H9 (cell line): ENCODE measurements at regions not wholly inside any gene's neighbourhood (a gene's known extent, or its start where the extent isn't known, plus 50 kb on each side); places are given as distances from the start of the nearest gene placed in this dataset.

ENCODE experiments used
- DNase-seq: peaks from one replicate; pipeline ENCODE4 v3.0.0-alpha.2; 2017
- H2AFZ ChIP-seq: one replicate; pipeline ENCODE4 v1.6.1; 2013; ENCODE audit warnings: mild to moderate bottlenecking, low read length, control low read depth, moderate library complexity
- H2AK5ac ChIP-seq: 2 replicates; pipeline ENCODE4 v1.6.1; 2013; ENCODE audit warnings: low read length, control low read depth, mixed read lengths; ENCODE audit not compliant: insufficient read length
- H2BK120ac ChIP-seq: one replicate; pipeline ENCODE4 v1.6.1; 2013; ENCODE audit warnings: low read depth, mild to moderate bottlenecking, low read length, control low read depth, inconsistent platforms; ENCODE audit not compliant: poor library complexity, severe bottlenecking
- H2BK12ac ChIP-seq: 2 replicates; pipeline ENCODE4 v1.6.1; 2013; ENCODE audit warnings: low read length, control low read depth, mixed read lengths, low read depth; ENCODE audit not compliant: insufficient read length
- H2BK15ac ChIP-seq: 2 replicates; pipeline ENCODE4 v1.6.1; 2013; ENCODE audit warnings: low read depth, low read length, control low read depth
- H2BK20ac ChIP-seq: one replicate; pipeline ENCODE4 v1.6.1; 2013; ENCODE audit warnings: low read depth, mild to moderate bottlenecking, low read length, control low read depth, inconsistent platforms; ENCODE audit not compliant: poor library complexity, severe bottlenecking
- H2BK5ac ChIP-seq: 2 replicates; pipeline ENCODE4 v1.6.1; 2013; ENCODE audit warnings: low read length, control low read depth, mixed read lengths; ENCODE audit not compliant: insufficient read length
- H3K14ac ChIP-seq: 2 replicates; pipeline ENCODE4 v1.6.1; 2013; ENCODE audit warnings: low read length, control low read depth; ENCODE audit not compliant: insufficient read depth
- H3K18ac ChIP-seq: 2 replicates; pipeline ENCODE4 v1.6.1; 2013; ENCODE audit warnings: low read depth, mild to moderate bottlenecking, mixed read lengths, low read length, control low read depth; ENCODE audit not compliant: insufficient read length
- H3K23ac ChIP-seq: 2 replicates; pipeline ENCODE4 v1.6.1; 2013; ENCODE audit warnings: low read length, control low read depth, mixed read lengths, low read depth; ENCODE audit not compliant: insufficient read length
- H3K23me2 ChIP-seq: 2 replicates; pipeline ENCODE4 v1.6.1; 2013; ENCODE audit warnings: low read depth, mild to moderate bottlenecking, mixed read lengths, low read length, control low read depth; ENCODE audit not compliant: insufficient read length, poor library complexity, severe bottlenecking
- H3K27ac ChIP-seq: 2 replicates; pipeline ENCODE4 v1.5.1; 2013; ENCODE audit warnings: low read length, control low read depth, mixed read lengths, low read depth; ENCODE audit not compliant: insufficient read length
- H3K27me3 ChIP-seq: 2 replicates; pipeline ENCODE4 v1.6.1; 2013; ENCODE audit warnings: low read length, control low read depth, inconsistent platforms; ENCODE audit not compliant: insufficient read depth
- H3K4ac ChIP-seq: 2 replicates; pipeline ENCODE4 v1.6.1; 2013; ENCODE audit warnings: low read depth, mild to moderate bottlenecking, control low read depth, inconsistent platforms, low read length, moderate library complexity
- H3K4me1 ChIP-seq: 2 replicates; pipeline ENCODE4 v1.6.1; 2013; ENCODE audit warnings: low read length, control low read depth, inconsistent platforms; ENCODE audit not compliant: insufficient read depth
- H3K4me2 ChIP-seq: 2 replicates; pipeline ENCODE4 v1.6.1; 2013; ENCODE audit warnings: low read length, control low read depth, mixed read lengths; ENCODE audit not compliant: insufficient read length, insufficient read depth
- H3K56ac ChIP-seq: 2 replicates; pipeline ENCODE4 v1.6.1; 2013; ENCODE audit warnings: low read depth, mild to moderate bottlenecking, mixed read lengths, low read length, control low read depth; ENCODE audit not compliant: insufficient read length
- H3K79me1 ChIP-seq: 2 replicates; pipeline ENCODE4 v1.6.1; 2013; ENCODE audit warnings: low read depth, mild to moderate bottlenecking, moderate library complexity, low read length, control low read depth, inconsistent platforms; ENCODE audit not compliant: insufficient read depth, poor library complexity, severe bottlenecking
- H3K79me2 ChIP-seq: 2 replicates; pipeline ENCODE4 v1.6.1; 2013; ENCODE audit warnings: low read length, control low read depth, inconsistent platforms; ENCODE audit not compliant: insufficient read depth
- H3K9ac ChIP-seq: 2 replicates; pipeline ENCODE4 v1.6.1; 2013; ENCODE audit warnings: low read length, control low read depth, mixed read lengths; ENCODE audit not compliant: insufficient read length; ENCODE audit errors: extremely low read depth
- H3K9me3 ChIP-seq: one replicate; pipeline ENCODE4 v1.6.1; 2013; ENCODE audit warnings: low read depth, low read length, inconsistent platforms; ENCODE audit not compliant: control insufficient read depth
- H3T11ph ChIP-seq: one replicate; pipeline ENCODE4 v1.6.1; 2013; ENCODE audit warnings: mild to moderate bottlenecking, low read length, control low read depth, inconsistent platforms
- H4K20me1 ChIP-seq: one replicate; pipeline ENCODE4 v1.6.1; 2013; ENCODE audit not compliant: control insufficient read depth, insufficient read length, insufficient read depth
- H4K5ac ChIP-seq: 2 replicates; pipeline ENCODE4 v1.6.1; 2013; ENCODE audit warnings: low read depth, mild to moderate bottlenecking, mixed read lengths, low read length, control low read depth; ENCODE audit not compliant: insufficient read length
- H4K8ac ChIP-seq: replicated peaks from 2 replicates; pipeline ENCODE4 v1.6.1; 2013; ENCODE audit warnings: low read length, control low read depth, mixed read lengths, low read depth; ENCODE audit not compliant: insufficient read length
- H4K91ac ChIP-seq: 2 replicates; pipeline ENCODE4 v1.6.1; 2013; ENCODE audit warnings: low read depth, mild to moderate bottlenecking, moderate library complexity, mixed read lengths, low read length, control low read depth; ENCODE audit not compliant: insufficient read length
- H3K27ac Mint-ChIP-seq, 3 experiments: 2 replicates in 2 of 3; 3 replicates in 1 of 3; pipeline ENCODE4 v1.8.0; 2020 to 2021; ENCODE audit warnings: mixed read lengths in 3 of 3, mild to moderate bottlenecking in 1 of 3, moderate library complexity in 1 of 3
- H3K27me3 Mint-ChIP-seq: 2 replicates; pipeline ENCODE4 v1.8.0; 2021; ENCODE audit warnings: low read depth, mild to moderate bottlenecking, moderate library complexity, mixed read lengths
- H3K36me3 Mint-ChIP-seq, 3 experiments: 2 replicates in 2 of 3; 3 replicates in 1 of 3; pipeline ENCODE4 v1.8.0; 2020 to 2021; ENCODE audit warnings: low read depth in 3 of 3, mixed read lengths in 3 of 3; ENCODE audit not compliant: insufficient read depth in 1 of 3
- H3K4me1 Mint-ChIP-seq, 2 experiments: 2 replicates each; pipeline ENCODE4 v1.8.0; 2020; ENCODE audit warnings: mixed read lengths in 2 of 2
- H3K4me3 Mint-ChIP-seq, 2 experiments: 2 replicates in 1 of 2; 3 replicates in 1 of 2; pipeline ENCODE4 v1.8.0; 2020 to 2021; ENCODE audit warnings: mild to moderate bottlenecking in 2 of 2, mixed read lengths in 2 of 2, moderate library complexity in 1 of 2
- H3K9me3 Mint-ChIP-seq, 2 experiments: 2 replicates in 1 of 2; 3 replicates in 1 of 2; pipeline ENCODE4 v1.8.0; 2020; ENCODE audit warnings: mild to moderate bottlenecking in 2 of 2, mixed read lengths in 2 of 2, moderate library complexity in 1 of 2
- CTCF ChIP-seq: fragments of 200-600 bp; sonication (generic); conservative IDR thresholded peaks from 3 replicates; pipeline ENCODE4 v1.8.0; 2021; ENCODE audit warnings: antibody characterized with exemption, mild to moderate bottlenecking
- WGBS: extraction: QIAGEN DNeasy Blood & Tissue Kit; methylation state at CpG from one replicate; pipeline ENCODE4 v1.1.7; 2013; ENCODE audit warnings: missing lambda C conversion rate, low lambda C conversion rate, mixed read lengths; ENCODE audit not compliant: insufficient read length; ENCODE audit errors: extremely low coverage; 5-methylcytosine and 5-hydroxymethylcytosine counted together

- H3K23ac ChIP-seq: no peak overlapping the region
- H3K9ac ChIP-seq: no peak overlapping the region
- H2BK120ac ChIP-seq: no peak overlapping the region
- H2BK12ac ChIP-seq: no peak overlapping the region
- Mint-ChIP-seq H3K9me3 (no peaks in the 10 kb centered on the region; a peak in 1 of 5 replicates), H3K27me3 (no peaks in the 10 kb centered on the region; the same call in 1 of the 2 replicates), H3K4me1 (no peaks in the 10 kb centered on the region), H3K4me3 (no peak overlapping the region), H3K36me3 (no peaks in the 10 kb centered on the region), H3K27ac (no peak overlapping the region)
- H4K20me1 ChIP-seq: no peaks in the 10 kb centered on the region
- no peak overlapping the region for H3K14ac ChIP-seq
- H3K27me3 ChIP-seq: no peaks in the 10 kb centered on the region
- no peak overlapping the region for H3K18ac ChIP-seq
- no peak overlapping the region for H2BK15ac ChIP-seq
- no peak overlapping the region for H2BK5ac ChIP-seq
- no peak overlapping the region for H4K91ac ChIP-seq
- H3K4me2 ChIP-seq: no peak overlapping the region
- no peak for TF ChIP-seq CTCF
- H3K23me2 ChIP-seq: no peaks in the 10 kb centered on the region
- no peak overlapping the region for H2BK20ac ChIP-seq
- H3K79me1 ChIP-seq: no peaks in the 10 kb centered on the region
- no peak overlapping the region for H3K27ac ChIP-seq
- no peak overlapping the region for H4K8ac ChIP-seq
- DNase-seq: no peak
- WGBS: no CpG with 5 or more reads among the region's 2 CpGs
- no peaks in the 10 kb centered on the region for H3K79me2 ChIP-seq
- no peaks in the 10 kb centered on the region for H3K9me3 ChIP-seq
- H3T11ph ChIP-seq: no peak overlapping the region
- H3K56ac ChIP-seq: no peak overlapping the region
- no peak overlapping the region for H2AK5ac ChIP-seq
- H3K4me1 ChIP-seq: no peaks in the 10 kb centered on the region
- no peak overlapping the region for H4K5ac ChIP-seq
- H2AFZ ChIP-seq: no peak overlapping the region
- H3K4ac ChIP-seq: no peak overlapping the region
These were observed 919.0 kb upstream of the B3GALT2 start for GRCh38 chr1:194105381-194105780.
